Loucy (cell line): ENCODE measurements at regions not wholly inside any gene's neighbourhood (a gene's known extent, or its start where the extent isn't known, plus 50 kb on each side); places are given as distances from the start of the nearest gene placed in this dataset.

Experiments
- EZH2phosphoT487 ChIP-seq: fragments of 200-600 bp; IDR thresholded peaks from 2 replicates; pipeline ENCODE4 v1.6.1; 2018; ENCODE audit warnings: antibody characterized with exemption, mild to moderate bottlenecking, moderate library complexity, borderline replicate concordance
- TF ChIP-seq, protein P1 (sequence below): fragments of 200-600 bp; sonication (generic); conservative IDR thresholded peaks from 2 replicates; pipeline ENCODE4 v1.5.1; 2014; ENCODE audit warnings: mild to moderate bottlenecking, antibody characterized with exemption, low read length

DNA sequence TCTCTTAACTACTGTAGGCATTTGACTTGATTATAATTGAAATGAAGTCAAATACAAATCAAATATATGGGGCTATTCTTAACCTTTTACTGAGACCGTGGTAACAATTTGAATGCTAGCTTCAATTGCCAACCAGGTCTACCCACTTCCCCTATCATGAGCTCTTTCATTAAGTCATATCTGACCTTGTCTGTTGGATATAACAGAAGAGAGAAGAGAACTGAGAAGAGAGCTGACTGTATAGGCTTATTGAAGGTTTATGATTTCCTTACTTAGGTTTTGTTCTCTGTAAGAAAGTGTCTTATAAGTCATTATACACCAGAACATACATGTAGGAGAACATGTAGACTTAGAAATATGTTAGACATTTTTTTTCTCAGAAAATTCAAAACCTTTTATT lies 549.4 kb downstream of the COL12A1 start:
- TF ChIP-seq, protein P1, sequence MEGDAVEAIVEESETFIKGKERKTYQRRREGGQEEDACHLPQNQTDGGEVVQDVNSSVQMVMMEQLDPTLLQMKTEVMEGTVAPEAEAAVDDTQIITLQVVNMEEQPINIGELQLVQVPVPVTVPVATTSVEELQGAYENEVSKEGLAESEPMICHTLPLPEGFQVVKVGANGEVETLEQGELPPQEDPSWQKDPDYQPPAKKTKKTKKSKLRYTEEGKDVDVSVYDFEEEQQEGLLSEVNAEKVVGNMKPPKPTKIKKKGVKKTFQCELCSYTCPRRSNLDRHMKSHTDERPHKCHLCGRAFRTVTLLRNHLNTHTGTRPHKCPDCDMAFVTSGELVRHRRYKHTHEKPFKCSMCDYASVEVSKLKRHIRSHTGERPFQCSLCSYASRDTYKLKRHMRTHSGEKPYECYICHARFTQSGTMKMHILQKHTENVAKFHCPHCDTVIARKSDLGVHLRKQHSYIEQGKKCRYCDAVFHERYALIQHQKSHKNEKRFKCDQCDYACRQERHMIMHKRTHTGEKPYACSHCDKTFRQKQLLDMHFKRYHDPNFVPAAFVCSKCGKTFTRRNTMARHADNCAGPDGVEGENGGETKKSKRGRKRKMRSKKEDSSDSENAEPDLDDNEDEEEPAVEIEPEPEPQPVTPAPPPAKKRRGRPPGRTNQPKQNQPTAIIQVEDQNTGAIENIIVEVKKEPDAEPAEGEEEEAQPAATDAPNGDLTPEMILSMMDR: no peak
- no peak for TF ChIP-seq EZH2phosphoT487
